K562 (cell line): ENCODE measurements at regions not wholly inside any gene's neighbourhood (a gene's known extent, or its start where the extent isn't known, plus 50 kb on each side); places are given as distances from the start of the nearest gene placed in this dataset.

Source experiments
- ATAC-seq: fragments of 200-7000 bp; cut with Tn5 transposase; 3 replicates; pipeline ENCODE4 v1.9.1; 2020; ENCODE audit warnings: moderate library complexity
- BruUV-seq: library from RNA; stranded (reverse); fragments of 400-500 nt; replicated peaks from 2 replicates; lab custom pipeline; 2021; lab: Mats Ljungman, UMichigan
- CTCF ChIA-PET: fragments of 300-600 bp; formaldehyde crosslinking; extraction: SDS; loops from one replicate; lab custom pipeline; 2021; ENCODE audit warnings: low intra/inter-chr PET ratio; lab: Yijun Ruan, JAX
- POLR2A ChIA-PET: fragments of 300-600, 350-650 bp; sonication (Branson Sonifier 250); formaldehyde crosslinking; extraction: SDS; loops from one replicate; lab custom pipeline; 2021; ENCODE audit warnings: antibody characterized with exemption, inconsistent platforms; lab: Yijun Ruan, JAX
- DNase-seq, 4 experiments: peaks; one replicate each; pipeline versions ENCODE4 v3.0.0 to v3.0.0-alpha.2; 2011 to 2018; ENCODE audit warnings: low spot score in 3 of 4, mixed read lengths in 3 of 4; ENCODE audit errors: extremely low read depth in 1 of 4
- FAIRE-seq: peaks from 2 replicates; lab custom pipeline; 2011; peaks lifted over from hg19 to GRCh38; lab: Jason Lieb, UNC
- H2AFZ ChIP-seq: 2 replicates; pipeline ENCODE4 v1.6.0; 2011; ENCODE audit warnings: low read depth, low read length, control low read depth, inconsistent platforms
- H3K27ac ChIP-seq: fragments of 200-600 bp; 3 replicates; pipeline ENCODE4 v1.8.0; 2011; ENCODE audit warnings: low read depth, mild to moderate bottlenecking, control low read depth, inconsistent platforms, low read length, moderate library complexity, mixed read lengths; ENCODE audit errors: extremely low read depth
- H3K27me3 ChIP-seq, 2 experiments: fragments of 300-600 bp in 1 of 2; 2 replicates in 1 of 2; 3 replicates in 1 of 2; pipeline versions ENCODE4 v1.6.0 to v1.8.0; 2011; ENCODE audit warnings: inconsistent platforms in 2 of 2, low read length in 2 of 2, mild to moderate bottlenecking in 1 of 2, mixed read lengths in 1 of 2, moderate library complexity in 1 of 2; ENCODE audit not compliant: control insufficient read depth in 2 of 2, insufficient read depth in 2 of 2
- H3K36me3 ChIP-seq: fragments of 300-600 bp; 3 replicates; pipeline ENCODE4 v1.8.0; 2011; ENCODE audit warnings: mild to moderate bottlenecking, low read length, inconsistent platforms; ENCODE audit not compliant: control insufficient read depth, insufficient read depth
- H3K4me1 ChIP-seq, 2 experiments: fragments of 200-600 bp in 1 of 2; replicated peaks in 1 of 2; 2 replicates in 1 of 2; 3 replicates in 1 of 2; pipeline versions ENCODE4 v1.5.1 to v1.8.0; 2011; ENCODE audit warnings: inconsistent platforms in 2 of 2, low read length in 2 of 2, mild to moderate bottlenecking in 1 of 2, mixed read lengths in 1 of 2, moderate library complexity in 1 of 2; ENCODE audit not compliant: control insufficient read depth in 2 of 2, insufficient read depth in 2 of 2
- H3K4me2 ChIP-seq: 2 replicates; pipeline ENCODE4 v1.6.1; 2011; ENCODE audit warnings: low read length, control low read depth, inconsistent platforms, mixed read lengths; ENCODE audit not compliant: insufficient read depth
- H3K4me3 ChIP-seq: fragments of 200-600 bp; sonication (generic), shearing (Covaris generic); 2 replicates; pipeline ENCODE4 v1.5.1; 2016; ENCODE audit warnings: control low read depth, inconsistent platforms
- H3K79me2 ChIP-seq: fragments of 200-600 bp; 3 replicates; pipeline ENCODE4 v1.8.0; 2011; ENCODE audit warnings: low read length, inconsistent platforms; ENCODE audit not compliant: control insufficient read depth, insufficient read depth
- H3K9ac ChIP-seq, 2 experiments: 2 replicates each; pipeline versions ENCODE4 v1.6.0 to v1.6.1; 2011; ENCODE audit warnings: low read depth in 2 of 2, low read length in 2 of 2, control low read depth in 1 of 2, inconsistent platforms in 1 of 2, mild to moderate bottlenecking in 1 of 2, mixed read lengths in 1 of 2; ENCODE audit not compliant: insufficient read depth in 1 of 2
- H3K9me1 ChIP-seq: one replicate; pipeline ENCODE4 v1.6.0; 2011; ENCODE audit warnings: inconsistent platforms, mild to moderate bottlenecking, low read length, moderate library complexity; ENCODE audit not compliant: control insufficient read depth, insufficient read depth
- H3K9me3 ChIP-seq: replicated peaks from 2 replicates; pipeline ENCODE4 v1.5.1; 2011; ENCODE audit warnings: low read depth, low read length, inconsistent platforms; ENCODE audit not compliant: control insufficient read depth, insufficient read depth
- H4K20me1 ChIP-seq: replicated peaks from 2 replicates; pipeline ENCODE4 v1.6.1; 2011; ENCODE audit warnings: low read length, inconsistent platforms, mixed read lengths; ENCODE audit not compliant: control insufficient read depth, insufficient read depth
- C11orf30 ChIP-seq: fragments of 450-650 bp; IDR thresholded peaks from 2 replicates; pipeline ENCODE4 v1.6.1; 2016; ENCODE audit warnings: low read depth, mild to moderate bottlenecking
- CXXC5 ChIP-seq: fragments of 250-450 bp; sonication (Bioruptor Pico); IDR thresholded peaks from 2 replicates; pipeline ENCODE4 v1.8.0; 2022; ENCODE audit warnings: inconsistent platforms, mild to moderate bottlenecking, moderate library complexity
- HLTF ChIP-seq: fragments of 450-650 bp; IDR thresholded peaks from 2 replicates; pipeline ENCODE4 v1.6.1; 2016
- MAFF ChIP-seq: IDR thresholded peaks from 2 replicates; pipeline ENCODE4 v1.6.1; 2012; ENCODE audit warnings: low read length, improper control_type of control experiment
- MAFG ChIP-seq: fragments of 450-650 bp; conservative IDR thresholded peaks from 2 replicates; pipeline ENCODE4 v1.6.1; 2016; ENCODE audit warnings: missing genetic modification characterization, missing compliant biosample characterization
- MAFK ChIP-seq: IDR thresholded peaks from 2 replicates; pipeline ENCODE4 v1.6.1; 2011; ENCODE audit warnings: low read length, improper control_type of control experiment
- MCM2 ChIP-seq: fragments of 450-650 bp; IDR thresholded peaks from 2 replicates; pipeline ENCODE4 v1.6.1; 2017; ENCODE audit warnings: low read depth, mild to moderate bottlenecking
- MECOM ChIP-seq: fragments of 250-450 bp; sonication (Bioruptor Pico); IDR thresholded peaks from 2 replicates; pipeline ENCODE4 v1.8.0; 2022; ENCODE audit warnings: inconsistent platforms
- MIER1 ChIP-seq: fragments of 450-650 bp; IDR thresholded peaks from 2 replicates; pipeline ENCODE4 v1.6.1; 2016; ENCODE audit warnings: antibody characterized with exemption, mild to moderate bottlenecking, low read depth
- SIRT6 ChIP-seq: IDR thresholded peaks from one replicate; pipeline ENCODE4 v1.6.1; 2012; ENCODE audit warnings: low read depth, mild to moderate bottlenecking, control low read depth, inconsistent platforms, low read length, moderate library complexity
- SMAD3 ChIP-seq: fragments of 450-650 bp; formaldehyde crosslinking; conservative IDR thresholded peaks from 2 replicates; pipeline ENCODE4 v1.4.0; 2020; ENCODE audit warnings: mild to moderate bottlenecking
- TRIM24 ChIP-seq, 2 experiments: fragments of 450-650 bp; IDR thresholded peaks; 2 replicates each; pipeline ENCODE4 v1.6.1; 2016
- ZNF212 ChIP-seq: fragments of 450-650 bp; formaldehyde crosslinking; IDR thresholded peaks from 2 replicates; pipeline ENCODE4 v1.4.0; 2020; ENCODE audit warnings: mild to moderate bottlenecking
- ZNF316 ChIP-seq: fragments of 450-650 bp; IDR thresholded peaks from 2 replicates; pipeline ENCODE4 v1.6.1; 2016
- ZNF347 ChIP-seq: fragments of 450-650 bp; formaldehyde crosslinking; IDR thresholded peaks from 2 replicates; pipeline ENCODE4 v1.4.0; 2020; ENCODE audit warnings: low read depth, mild to moderate bottlenecking, moderate library complexity
- in situ Hi-C: fragments of 300-500 bp; cut with MboI; formaldehyde crosslinking; loops from 4 replicates; pipeline ENCODE4 v1.15.0; 2018; ENCODE audit warnings: inconsistent platforms, mixed read lengths
- intact Hi-C: fragments of 100-400 bp; cut with micrococcal nuclease; formaldehyde crosslinking; loops from 2 replicates; pipeline ENCODE4 v1.14.2; 2022
- TF ChIP-seq, protein P1 (sequence below): fragments of 250-450 bp; sonication (Bioruptor Pico); IDR thresholded peaks from 2 replicates; pipeline ENCODE4 v1.8.0; 2021; ENCODE audit warnings: moderate library complexity, mild to moderate bottlenecking, inconsistent platforms

GRCh38 chr4:81604683-81605218 lies 133.0 kb upstream of the RASGEF1B start (continued):
- TF ChIP-seq, protein P1, sequence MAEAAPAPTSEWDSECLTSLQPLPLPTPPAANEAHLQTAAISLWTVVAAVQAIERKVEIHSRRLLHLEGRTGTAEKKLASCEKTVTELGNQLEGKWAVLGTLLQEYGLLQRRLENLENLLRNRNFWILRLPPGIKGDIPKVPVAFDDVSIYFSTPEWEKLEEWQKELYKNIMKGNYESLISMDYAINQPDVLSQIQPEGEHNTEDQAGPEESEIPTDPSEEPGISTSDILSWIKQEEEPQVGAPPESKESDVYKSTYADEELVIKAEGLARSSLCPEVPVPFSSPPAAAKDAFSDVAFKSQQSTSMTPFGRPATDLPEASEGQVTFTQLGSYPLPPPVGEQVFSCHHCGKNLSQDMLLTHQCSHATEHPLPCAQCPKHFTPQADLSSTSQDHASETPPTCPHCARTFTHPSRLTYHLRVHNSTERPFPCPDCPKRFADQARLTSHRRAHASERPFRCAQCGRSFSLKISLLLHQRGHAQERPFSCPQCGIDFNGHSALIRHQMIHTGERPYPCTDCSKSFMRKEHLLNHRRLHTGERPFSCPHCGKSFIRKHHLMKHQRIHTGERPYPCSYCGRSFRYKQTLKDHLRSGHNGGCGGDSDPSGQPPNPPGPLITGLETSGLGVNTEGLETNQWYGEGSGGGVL, result no peak
- TF ChIP-seq ZNF347 (no peak), SMAD3 (no peak), HLTF (no peak), ZNF212 (no peak)

DNA sequence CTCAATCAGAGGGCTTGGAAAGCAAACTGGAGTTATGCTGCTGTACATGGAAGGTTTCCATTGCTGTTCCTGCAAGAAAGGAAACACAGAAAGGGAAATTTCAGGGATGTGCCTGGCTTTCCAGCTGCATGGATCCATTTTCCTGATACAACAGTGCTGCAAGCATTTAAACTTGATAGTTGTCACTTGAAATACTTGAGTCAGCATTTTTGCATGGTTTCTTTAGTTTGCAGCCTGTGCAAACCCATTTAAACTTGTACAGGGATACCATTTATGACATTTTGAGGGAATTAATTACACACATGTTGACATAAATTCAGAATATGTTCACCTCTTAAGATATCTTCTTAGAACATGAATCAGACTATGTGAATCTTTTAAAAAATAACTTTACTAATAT lies 131.1 kb upstream of the RASGEF1B start:
- Histone ChIP-seq H3K9ac (no peak overlapping the region), H3K9me1 (no peaks in the 10 kb centered on the region), H3K4me2 (no peak overlapping the region), H3K79me2 (no peaks in the 10 kb centered on the region), H3K27ac (no peak overlapping the region), H4K20me1 (no peaks in the 10 kb centered on the region), H3K27me3 (peaks cover 0 to 10% of the 10 kb centered on the region in 2 experiments; a peak in 1 of 5 replicates), H3K4me1 (no peaks in the 10 kb centered on the region), H2AFZ (no peak overlapping the region), H3K4me3 (no peak overlapping the region), H3K9me3 (no peaks in the 10 kb centered on the region), H3K36me3 (no peaks in the 10 kb centered on the region)
- no peak for FAIRE-seq
- ATAC-seq, result no peak
- BruUV-seq, result no TSS peak
- DNase-seq, result no peak
- intact Hi-C loops (no loop called here), in situ Hi-C loops (no loop called here)
- ChIA-PET POLR2A (no interaction called here), CTCF (no interaction called here)
- TF ChIP-seq MECOM (CRISPR knock-in tag) (no peak), MCM2 (no peak), MAFK (peak; percentile 88), ZNF316 (peak; percentile 89), MIER1 (no peak), SIRT6 (no peak), TRIM24 (IDR thresholded peaks at IDR 0.05) (no peak), MAFF (peak; percentile 91), C11orf30 (peak; percentile 81), MAFG (tag) (peak; percentile 77), CXXC5 (CRISPR knock-in tag) (no peak)
